HG02759 (cell line): ENCODE measurements at regions not wholly inside any gene's neighbourhood (a gene's known extent, or its start where the extent isn't known, plus 50 kb on each side); places are given as distances from the start of the nearest gene placed in this dataset.
"Not testable (repeated sequence)": the region's sequence is repeated elsewhere in the genome, so short reads cannot be mapped to it uniquely, and the experiment has no call there.

ENCODE experiments used
- ATAC-seq: cut with Tn5 transposase; IDR thresholded peaks from one replicate; pipeline ENCODE4 v1.9.1; 2021; ENCODE audit warnings: mild to moderate bottlenecking, moderate library complexity; ENCODE audit not compliant: unreplicated experiment

- ATAC-seq = no peak
These were observed 101.9 kb upstream of the EFNA5 start for GRCh38 chr5:107772418-107773310.

DNA sequence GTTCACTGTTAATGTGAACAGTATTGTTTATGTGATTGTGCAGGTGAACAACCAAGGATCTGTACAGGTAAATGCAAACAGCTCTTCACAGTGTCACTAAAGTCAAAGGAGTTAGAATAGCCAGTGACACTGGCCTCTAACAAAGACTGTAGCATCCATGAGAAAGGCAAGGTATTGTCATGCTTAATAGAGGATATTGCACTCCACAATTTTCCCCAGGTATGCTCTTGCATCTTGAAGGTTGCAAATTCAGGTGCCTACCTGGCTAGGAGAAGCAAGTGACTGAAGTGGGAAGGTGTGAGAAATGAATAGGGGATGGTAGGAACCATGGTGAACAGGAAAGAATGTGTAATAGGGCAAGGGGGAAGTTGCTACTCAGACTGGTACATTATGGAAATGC, 101.2 kb upstream of the EFNA5 start:
- no peak for ATAC-seq

- ATAC-seq = no peak
These were observed 99.3 kb upstream of the EFNA5 start for GRCh38 chr5:107770051-107770450.

GRCh38 chr5:107769519-107769918, 98.8 kb upstream of the EFNA5 start:
- ATAC-seq = no peak

GRCh38 chr5:107766972-107767371, 96.2 kb upstream of the EFNA5 start:
- no peak for ATAC-seq

DNA sequence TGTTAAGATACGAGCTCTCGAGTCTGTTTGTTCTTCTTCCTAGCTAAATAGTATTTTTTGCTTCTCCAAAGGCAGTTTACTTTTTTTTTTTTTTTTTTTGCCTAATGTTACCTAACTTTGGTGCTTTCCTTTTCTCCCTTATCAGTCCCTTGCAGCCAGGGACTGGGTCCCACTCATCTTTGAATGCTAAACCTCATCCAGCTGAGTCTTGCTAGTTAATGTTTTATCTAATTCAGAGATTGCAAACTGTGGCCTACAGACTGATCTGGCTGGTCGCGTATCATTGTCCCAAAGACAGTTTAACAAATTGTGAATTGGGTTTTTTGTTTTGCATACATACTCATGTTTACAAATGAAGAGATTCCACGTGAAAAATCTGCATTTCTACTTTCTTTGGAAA, 95.7 kb upstream of the EFNA5 start:
- no peak for ATAC-seq

DNA sequence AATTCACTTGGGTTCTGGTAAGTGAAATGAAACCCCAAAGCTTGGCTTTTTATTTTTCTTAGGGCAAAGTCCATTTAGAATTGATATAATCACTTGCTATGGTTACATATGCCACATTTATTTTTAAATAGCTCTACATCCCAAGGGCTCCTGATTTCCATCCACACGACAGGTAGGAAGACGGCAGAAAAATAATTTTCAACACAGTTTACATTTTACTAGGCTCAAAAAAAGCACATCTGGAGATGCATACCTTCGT, 95.0 kb upstream of the EFNA5 start:
- no peak for ATAC-seq

- ATAC-seq = no peak
These were observed 94.5 kb upstream of the EFNA5 start for GRCh38 chr5:107764976-107765804.

DNA sequence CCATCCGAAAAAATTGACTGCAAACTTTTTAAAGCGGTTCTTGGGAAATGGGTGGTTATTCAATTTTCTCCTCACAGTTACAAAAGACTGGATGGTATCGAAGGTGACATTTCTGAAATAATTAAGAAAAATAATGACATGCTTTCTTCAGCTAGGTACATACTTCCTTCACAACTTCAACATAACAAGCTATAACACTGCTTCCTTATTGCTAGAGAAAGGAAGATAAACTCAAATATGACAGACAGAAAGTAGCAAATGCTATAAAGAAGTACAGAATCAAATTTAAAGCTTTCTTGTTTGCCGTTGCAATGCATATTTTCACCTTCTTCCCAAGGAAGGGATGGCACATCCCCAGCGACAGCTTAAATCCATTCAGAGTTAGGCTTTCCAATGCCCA, 93.5 kb upstream of the EFNA5 start:
- ATAC-seq = no peak

DNA sequence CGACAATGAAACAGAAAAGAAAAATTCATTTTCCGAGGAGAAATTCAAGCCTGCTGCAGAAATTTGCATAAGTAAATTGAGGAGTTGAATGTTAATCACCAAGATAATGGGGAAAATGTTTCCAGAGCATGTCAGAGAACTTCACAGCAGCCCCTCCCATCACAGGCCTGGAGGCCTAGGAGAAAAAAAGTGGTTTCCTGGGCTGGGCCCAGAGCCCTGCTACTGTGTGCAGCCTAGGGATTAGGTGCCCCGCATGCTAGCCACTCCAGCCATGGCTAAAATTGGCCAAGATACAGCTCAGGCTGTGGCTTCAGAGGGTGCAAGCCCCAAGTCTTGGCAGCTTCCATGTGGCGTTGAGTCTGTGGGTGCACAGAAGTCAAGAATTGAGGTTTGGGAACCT, 82.7 kb upstream of the EFNA5 start:
- no peak for ATAC-seq

DNA sequence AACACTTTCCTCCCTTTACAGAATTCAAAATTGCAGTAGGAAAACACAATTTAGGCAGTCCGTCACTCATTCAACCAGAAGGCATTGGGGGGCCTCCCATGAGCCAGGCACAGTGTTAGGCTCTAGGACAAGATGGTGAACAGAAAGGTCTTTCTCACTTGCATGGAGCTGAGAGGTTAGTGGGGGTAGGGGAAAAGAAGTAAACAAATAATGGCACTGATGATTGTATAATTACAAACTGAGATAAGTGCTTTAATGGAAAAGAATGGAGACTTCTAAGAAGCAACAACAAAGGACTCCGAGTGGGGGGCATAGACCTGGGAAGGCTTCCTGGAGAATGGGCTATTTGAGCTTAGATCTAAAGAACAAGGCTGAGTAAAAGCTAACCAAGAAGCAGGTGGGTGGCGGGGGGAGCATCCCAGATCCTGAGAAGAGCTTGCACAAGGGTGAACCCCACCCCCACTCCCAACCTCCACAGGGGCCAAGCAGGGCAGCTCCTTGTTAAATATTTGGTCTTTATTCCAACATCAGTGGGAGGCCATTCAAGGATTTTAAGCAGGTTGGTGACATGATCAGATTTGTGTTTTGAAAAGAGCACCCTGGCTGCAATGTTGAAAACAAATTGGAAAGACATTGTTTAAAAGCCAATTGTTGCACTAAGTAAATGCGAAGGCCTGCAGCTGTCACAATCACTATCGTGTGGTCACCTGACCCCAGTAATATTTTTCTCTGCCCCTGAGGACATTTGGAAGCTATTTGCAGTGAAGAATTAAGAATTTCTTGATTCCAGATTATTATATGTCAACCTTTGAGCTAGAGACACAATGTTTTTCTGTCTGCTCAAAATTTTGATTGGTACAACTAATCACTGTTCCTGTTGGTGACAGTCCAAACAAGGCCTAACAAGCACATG, 73.9 kb upstream of the EFNA5 start:
- no peak for ATAC-seq

DNA sequence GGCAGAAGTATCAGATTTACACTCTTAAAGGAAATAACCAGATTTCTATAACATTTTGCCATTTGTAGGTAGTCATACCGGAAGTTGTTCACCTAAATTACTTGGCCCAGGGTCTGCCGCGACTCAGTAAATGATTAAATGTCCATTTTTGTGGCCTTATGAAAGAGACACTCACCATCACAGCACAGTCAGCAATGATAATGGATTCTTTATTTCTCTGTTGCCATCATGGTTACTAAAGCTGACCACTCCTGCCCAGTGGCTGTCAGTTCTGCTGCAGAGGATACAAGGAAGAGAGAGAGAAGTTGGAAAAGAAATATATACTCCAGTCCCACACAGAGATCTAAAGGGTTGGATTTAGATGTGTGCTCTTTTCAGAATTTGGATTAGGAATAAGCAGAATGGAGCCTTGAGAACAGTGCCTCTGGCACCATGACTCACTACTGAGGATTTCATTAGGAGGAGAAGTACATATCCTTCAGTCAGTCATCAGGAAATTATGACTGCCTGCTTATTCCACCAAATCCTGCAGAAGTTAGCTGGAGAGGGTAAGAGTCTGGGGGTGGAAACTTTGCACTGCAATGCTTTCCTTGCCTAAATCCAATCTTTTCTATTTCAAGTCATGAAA, 72.8 kb upstream of the EFNA5 start:
- no peak for ATAC-seq

DNA sequence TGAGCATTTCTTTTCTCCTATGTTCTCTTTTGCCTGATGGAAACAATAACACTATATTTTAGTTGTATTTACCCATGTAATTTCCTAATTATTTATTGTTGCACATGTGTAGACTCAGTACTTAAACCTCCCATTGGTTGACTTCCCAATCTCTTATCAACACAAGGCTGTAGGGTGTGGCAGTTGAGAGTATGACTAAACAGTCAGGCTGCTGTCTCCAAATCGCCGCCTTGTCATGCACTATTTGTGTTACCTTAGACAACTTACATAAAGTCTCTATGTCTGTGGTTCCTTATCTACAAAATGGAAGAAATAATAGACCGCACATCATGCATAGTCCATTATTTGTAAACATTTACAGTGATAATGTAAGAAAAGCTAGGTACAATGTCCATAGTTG, 68.9 kb upstream of the EFNA5 start:
- no peak for ATAC-seq

GRCh38 chr5:107736638-107737037, 65.9 kb upstream of the EFNA5 start:
- no peak for ATAC-seq

GRCh38 chr5:107736089-107736488, 65.4 kb upstream of the EFNA5 start:
- ATAC-seq = not testable (repeated sequence)

GRCh38 chr5:107735558-107735957, 64.8 kb upstream of the EFNA5 start:
- ATAC-seq = no peak

DNA sequence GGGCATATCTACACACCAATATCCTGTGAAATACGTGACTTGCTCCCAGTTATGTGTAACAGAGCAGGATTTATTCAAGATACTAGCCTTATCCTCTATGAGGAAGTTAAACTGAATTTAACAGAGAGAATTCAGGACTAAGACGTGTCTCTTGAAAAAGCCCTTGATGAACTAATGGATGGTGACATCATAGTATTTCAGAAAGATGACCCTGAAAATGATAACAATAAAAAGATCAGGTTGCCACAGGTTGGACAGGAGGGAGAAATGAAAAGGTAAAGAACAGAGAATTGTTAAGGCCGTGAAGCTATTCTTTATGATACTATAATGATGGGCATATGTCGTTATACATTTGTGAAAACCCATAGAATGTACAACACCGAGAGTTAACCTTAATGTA, 56.2 kb upstream of the EFNA5 start:
- ATAC-seq = no peak

DNA sequence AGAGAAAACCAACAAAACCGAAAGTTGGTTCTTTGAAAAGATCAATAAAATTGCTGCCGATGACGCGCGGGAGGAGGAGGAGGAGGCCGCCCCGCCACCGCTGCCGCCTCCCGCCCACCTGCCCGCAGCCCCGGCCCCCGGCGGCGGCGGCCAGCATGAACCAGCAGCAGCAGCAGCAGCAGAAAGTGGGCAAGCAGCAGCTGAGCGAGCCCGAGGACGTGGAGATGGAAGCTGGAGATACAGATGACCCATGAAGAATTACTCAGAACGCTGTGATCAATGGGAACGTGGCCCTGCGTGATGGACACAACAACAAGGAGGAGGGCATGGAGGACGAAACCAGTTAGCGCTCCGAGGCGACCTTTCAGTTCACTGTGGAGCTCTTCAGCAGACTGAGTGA, 53.9 kb upstream of the EFNA5 start:
- no peak for ATAC-seq

DNA sequence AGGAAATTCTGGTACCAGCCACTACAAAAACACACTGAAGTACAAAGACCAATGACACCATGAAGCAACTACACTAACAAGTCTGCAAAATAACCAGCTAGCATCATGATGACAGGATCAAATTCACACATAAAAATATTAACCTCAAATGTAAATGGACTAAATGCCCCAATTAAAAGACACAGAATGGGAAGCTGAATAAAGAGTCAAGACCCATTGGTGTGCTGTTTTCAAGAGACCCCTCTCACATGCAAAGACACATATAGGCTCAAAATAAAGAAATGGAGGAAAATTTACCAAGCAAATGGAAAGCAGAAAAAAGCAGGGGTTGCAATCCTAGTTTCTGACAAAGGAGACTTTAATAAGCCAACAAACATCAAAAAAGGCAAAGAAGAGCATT, 50.5 kb upstream of the EFNA5 start:
- not testable (repeated sequence) for ATAC-seq
